ENCODE measurements at regions not wholly inside any gene's neighbourhood (a gene's known extent, or its start where the extent isn't known, plus 50 kb on each side); places are given as distances from the start of the nearest gene placed in this dataset.

DNA sequence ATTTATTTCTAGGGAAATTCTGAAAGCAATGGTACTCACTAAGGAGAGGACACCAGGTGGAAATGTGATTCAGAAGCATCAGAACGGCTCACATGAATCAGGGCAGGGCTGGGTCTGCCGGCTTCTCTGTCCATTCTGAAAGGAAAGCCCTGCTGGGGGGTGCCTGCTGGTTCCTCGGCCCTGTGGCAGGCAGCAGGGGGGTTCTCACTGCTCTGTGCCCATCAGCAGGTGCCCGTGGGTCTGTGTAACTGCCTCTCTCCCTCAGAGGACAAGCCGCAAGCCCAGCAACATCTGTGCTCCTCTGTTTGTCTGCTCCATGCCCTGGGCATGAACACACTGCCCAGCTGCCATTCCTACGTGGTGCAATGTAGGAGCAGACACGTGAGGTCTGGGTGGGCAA, 74.9 kb upstream of the ZNF423 start:
- no peak overlapping the region for H3K9ac ChIP-seq
- H3K79me2 ChIP-seq, result no peaks in the 10 kb centered on the region
- H3K9me3 ChIP-seq (ENCODE audit: control insufficient read depth, low read length), result no peaks in the 10 kb centered on the region
- H2AFZ ChIP-seq, result no peak overlapping the region
- TF ChIP-seq, protein P1, sequence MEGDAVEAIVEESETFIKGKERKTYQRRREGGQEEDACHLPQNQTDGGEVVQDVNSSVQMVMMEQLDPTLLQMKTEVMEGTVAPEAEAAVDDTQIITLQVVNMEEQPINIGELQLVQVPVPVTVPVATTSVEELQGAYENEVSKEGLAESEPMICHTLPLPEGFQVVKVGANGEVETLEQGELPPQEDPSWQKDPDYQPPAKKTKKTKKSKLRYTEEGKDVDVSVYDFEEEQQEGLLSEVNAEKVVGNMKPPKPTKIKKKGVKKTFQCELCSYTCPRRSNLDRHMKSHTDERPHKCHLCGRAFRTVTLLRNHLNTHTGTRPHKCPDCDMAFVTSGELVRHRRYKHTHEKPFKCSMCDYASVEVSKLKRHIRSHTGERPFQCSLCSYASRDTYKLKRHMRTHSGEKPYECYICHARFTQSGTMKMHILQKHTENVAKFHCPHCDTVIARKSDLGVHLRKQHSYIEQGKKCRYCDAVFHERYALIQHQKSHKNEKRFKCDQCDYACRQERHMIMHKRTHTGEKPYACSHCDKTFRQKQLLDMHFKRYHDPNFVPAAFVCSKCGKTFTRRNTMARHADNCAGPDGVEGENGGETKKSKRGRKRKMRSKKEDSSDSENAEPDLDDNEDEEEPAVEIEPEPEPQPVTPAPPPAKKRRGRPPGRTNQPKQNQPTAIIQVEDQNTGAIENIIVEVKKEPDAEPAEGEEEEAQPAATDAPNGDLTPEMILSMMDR (IDR thresholded peaks at IDR 0.05), result no peak
- no peaks in the 10 kb centered on the region for H3K4me1 ChIP-seq
- no peaks in the 10 kb centered on the region for H3K27me3 ChIP-seq (ENCODE audit: control insufficient read depth, insufficient read depth, low read length)
- no peaks in the 10 kb centered on the region for H3K36me3 ChIP-seq (ENCODE audit: control insufficient read depth, insufficient read depth, low read length)
- H3K4me2 ChIP-seq (ENCODE audit: low read length), result no peak overlapping the region
- no peak overlapping the region for H3K4me3 ChIP-seq (ENCODE audit: low read depth, low read length)
- no peak overlapping the region for H3K27ac ChIP-seq

DNA sequence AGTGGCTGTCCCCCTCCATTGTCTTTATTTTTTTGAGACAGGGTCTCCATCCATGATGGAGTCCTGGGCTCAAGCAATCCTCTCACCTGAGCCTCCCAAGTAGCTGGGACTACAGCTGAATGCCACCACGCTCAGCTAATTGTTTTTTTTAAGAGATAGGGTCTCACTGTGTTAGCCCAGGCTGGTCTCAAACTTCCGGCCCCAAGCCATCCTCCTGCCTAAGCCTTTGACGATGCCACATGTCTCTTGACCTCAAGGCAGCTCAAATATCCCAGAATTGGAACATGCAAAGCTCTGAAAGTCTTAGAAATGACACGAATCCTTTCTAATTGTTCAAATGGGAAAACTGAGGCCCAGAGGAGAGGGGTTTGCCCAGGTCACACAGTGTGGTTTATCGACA, 75.4 kb upstream of the ZNF423 start:
- TF ChIP-seq, protein P1 (IDR thresholded peaks at IDR 0.05), result no peak
- Histone ChIP-seq H3K27ac (no peak overlapping the region), H2AFZ (no peak overlapping the region), H3K4me2 (ENCODE audit: low read length) (no peak overlapping the region), H3K27me3 (ENCODE audit: control insufficient read depth, insufficient read depth, low read length) (no peaks in the 10 kb centered on the region), H3K4me1 (no peaks in the 10 kb centered on the region), H3K9me3 (ENCODE audit: control insufficient read depth, low read length) (no peaks in the 10 kb centered on the region), H3K9ac (no peak overlapping the region), H3K36me3 (ENCODE audit: control insufficient read depth, insufficient read depth, low read length) (no peaks in the 10 kb centered on the region), H3K4me3 (ENCODE audit: low read depth, low read length) (no peak overlapping the region), H3K79me2 (no peaks in the 10 kb centered on the region)

DNA sequence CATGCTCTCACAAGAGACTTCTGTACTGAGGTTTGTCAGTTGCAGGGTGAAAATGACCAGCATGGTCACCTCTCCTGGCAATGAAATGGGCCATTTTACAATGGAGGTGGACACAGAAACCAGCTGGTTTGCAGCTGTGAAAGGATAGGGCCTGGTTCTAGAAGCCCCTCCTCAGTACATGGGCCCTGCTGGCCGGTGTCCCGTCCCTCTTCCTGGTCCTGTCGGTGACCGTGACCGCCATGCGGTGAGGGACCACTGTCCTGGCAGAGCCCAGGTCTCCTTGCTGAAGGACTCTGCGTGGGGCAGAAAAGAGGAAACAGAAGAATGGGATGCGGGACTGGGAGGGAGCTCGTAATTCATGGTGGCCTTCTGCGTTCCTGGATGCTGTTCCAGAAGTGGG, 76.0 kb upstream of the ZNF423 start:
- Histone ChIP-seq H3K9me3 (ENCODE audit: control insufficient read depth, low read length) (no peaks in the 10 kb centered on the region), H3K4me3 (ENCODE audit: low read depth, low read length) (no peak overlapping the region), H3K36me3 (ENCODE audit: control insufficient read depth, insufficient read depth, low read length) (no peaks in the 10 kb centered on the region), H3K4me2 (ENCODE audit: low read length) (no peak overlapping the region), H3K27me3 (ENCODE audit: control insufficient read depth, insufficient read depth, low read length) (no peaks in the 10 kb centered on the region), H3K4me1 (no peaks in the 10 kb centered on the region), H3K9ac (no peak overlapping the region), H3K79me2 (no peaks in the 10 kb centered on the region), H3K27ac (no peak overlapping the region), H2AFZ (no peak overlapping the region)
- TF ChIP-seq, protein P1 (IDR thresholded peaks at IDR 0.05), result no peak

DNA sequence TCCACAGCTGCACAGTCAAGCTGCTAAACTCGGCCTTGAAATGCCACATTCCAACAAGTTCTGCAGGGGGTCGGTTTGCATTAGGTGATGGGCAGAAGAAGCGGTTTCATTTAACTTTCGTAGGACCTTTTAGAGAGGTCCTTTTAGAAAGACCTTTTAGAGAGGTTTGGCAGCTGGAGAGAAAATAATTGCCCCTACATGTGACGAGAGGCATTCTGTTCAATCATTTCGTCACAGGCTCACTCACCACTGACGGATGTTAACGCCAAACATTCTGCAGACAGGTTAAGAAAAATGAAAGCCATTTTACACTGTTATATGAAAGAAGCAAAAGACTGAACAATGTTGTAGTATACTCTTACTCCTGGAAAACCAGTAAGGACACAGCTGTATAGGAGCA, 76.5 kb upstream of the ZNF423 start:
- no peaks in the 10 kb centered on the region for H3K4me1 ChIP-seq
- TF ChIP-seq, protein P1 (IDR thresholded peaks at IDR 0.05), result no peak
- no peak overlapping the region for H3K27ac ChIP-seq
- no peak overlapping the region for H3K4me3 ChIP-seq (ENCODE audit: low read depth, low read length)
- no peaks in the 10 kb centered on the region for H3K36me3 ChIP-seq (ENCODE audit: control insufficient read depth, insufficient read depth, low read length)
- H3K9ac ChIP-seq, result no peak overlapping the region
- no peak overlapping the region for H2AFZ ChIP-seq
- H3K9me3 ChIP-seq (ENCODE audit: control insufficient read depth, low read length), result no peaks in the 10 kb centered on the region
- H3K79me2 ChIP-seq, result no peaks in the 10 kb centered on the region
- no peak overlapping the region for H3K4me2 ChIP-seq (ENCODE audit: low read length)
- H3K27me3 ChIP-seq (ENCODE audit: control insufficient read depth, insufficient read depth, low read length), result no peaks in the 10 kb centered on the region

DNA sequence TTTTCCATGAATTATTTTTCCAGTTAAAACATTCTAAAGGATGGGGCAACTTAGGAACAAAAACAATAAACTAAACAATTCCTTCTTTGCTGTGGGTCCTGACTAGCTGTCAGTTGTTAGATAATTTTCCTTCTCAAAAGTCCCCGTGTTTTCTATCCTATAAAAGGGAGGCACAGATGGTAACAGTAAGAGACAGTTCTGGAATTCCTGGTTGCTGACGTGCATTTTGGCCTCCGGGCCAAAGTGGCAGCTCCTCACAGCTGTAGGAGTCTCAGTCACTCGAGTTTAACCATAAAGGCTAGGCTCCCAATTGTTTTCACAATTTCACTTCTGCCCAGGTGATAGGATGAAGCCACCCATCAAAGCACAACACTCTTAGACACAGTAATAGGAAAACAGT, 77.0 kb upstream of the ZNF423 start:
- Histone ChIP-seq H3K27me3 (ENCODE audit: control insufficient read depth, insufficient read depth, low read length) (no peaks in the 10 kb centered on the region), H3K4me3 (ENCODE audit: low read depth, low read length) (no peak overlapping the region), H2AFZ (no peak overlapping the region), H3K27ac (no peak overlapping the region), H3K4me2 (ENCODE audit: low read length) (no peak overlapping the region), H3K79me2 (no peaks in the 10 kb centered on the region), H3K4me1 (no peaks in the 10 kb centered on the region), H3K9me3 (ENCODE audit: control insufficient read depth, low read length) (no peaks in the 10 kb centered on the region), H3K36me3 (ENCODE audit: control insufficient read depth, insufficient read depth, low read length) (no peaks in the 10 kb centered on the region), H3K9ac (no peak overlapping the region)
- TF ChIP-seq, protein P1 (IDR thresholded peaks at IDR 0.05), result no peak

All from parathyroid adenoma (tissue), 2 donors.